ENCODE measurements at regions not wholly inside any gene's neighbourhood (a gene's known extent, or its start where the extent isn't known, plus 50 kb on each side); places are given as distances from the start of the nearest gene placed in this dataset.

- TF ChIP-seq CREM (CRISPR knock-in tag; IDR thresholded peaks at IDR 0.05) (no peak), CTCF (IDR thresholded peaks at IDR 0.05) (no peak), ZNF138 (CRISPR knock-in tag; conservative IDR thresholded peaks at IDR 0.05) (no peak), HMGXB4 (CRISPR knock-in tag; IDR thresholded peaks at IDR 0.05) (no peak), ZNF423 (CRISPR knock-in tag; IDR thresholded peaks at IDR 0.05) (no peak), TCF7 (CRISPR knock-in tag; IDR thresholded peaks at IDR 0.05; ENCODE audit: low read depth) (no peak), ETV6 (CRISPR knock-in tag; IDR thresholded peaks at IDR 0.05) (no peak), E2F4 (CRISPR knock-in tag; IDR thresholded peaks at IDR 0.05; ENCODE audit: borderline replicate concordance, low read depth) (no peak), FOXP4 (CRISPR knock-in tag; IDR thresholded peaks at IDR 0.05) (no peak)
Measured at GRCh38 chr5:93305984-93306383, 275.0 kb downstream of the NR2F1-AS1 start.
